GM20000 (cell line): ENCODE measurements at regions not wholly inside any gene's neighbourhood (a gene's known extent, or its start where the extent isn't known, plus 50 kb on each side); places are given as distances from the start of the nearest gene placed in this dataset.

ENCODE experiments used
- DNase-seq: peaks from one replicate; pipeline ENCODE4 v3.0.0; 2012; ENCODE audit warnings: low spot score
- TF ChIP-seq, protein P1 (sequence below): IDR thresholded peaks from 2 replicates; pipeline ENCODE4 v1.5.1; 2012; ENCODE audit warnings: mild to moderate bottlenecking, control low read depth; ENCODE audit errors: extremely low read depth, missing control alignments

DNA sequence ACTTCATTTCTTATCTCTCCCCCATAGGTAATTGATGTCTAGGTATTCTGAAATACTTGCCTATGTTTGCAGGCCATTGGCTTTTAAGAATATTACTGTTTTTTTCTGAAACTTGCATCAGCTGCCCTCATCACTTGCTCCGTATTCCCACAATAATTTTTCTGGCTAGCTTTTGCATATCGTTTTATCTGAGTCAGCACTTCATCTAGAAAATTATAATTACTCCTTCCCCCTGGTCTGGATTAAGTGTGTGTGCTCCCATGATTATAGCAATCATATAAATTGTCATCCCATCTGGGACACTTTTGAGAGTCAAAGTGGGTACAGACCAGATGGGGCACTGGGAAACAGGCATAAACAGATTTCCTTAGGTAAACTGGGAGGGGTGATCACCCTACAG, 583.2 kb upstream of the B3GALT2 start:
- DNase-seq: no peak
- TF ChIP-seq, protein P1, sequence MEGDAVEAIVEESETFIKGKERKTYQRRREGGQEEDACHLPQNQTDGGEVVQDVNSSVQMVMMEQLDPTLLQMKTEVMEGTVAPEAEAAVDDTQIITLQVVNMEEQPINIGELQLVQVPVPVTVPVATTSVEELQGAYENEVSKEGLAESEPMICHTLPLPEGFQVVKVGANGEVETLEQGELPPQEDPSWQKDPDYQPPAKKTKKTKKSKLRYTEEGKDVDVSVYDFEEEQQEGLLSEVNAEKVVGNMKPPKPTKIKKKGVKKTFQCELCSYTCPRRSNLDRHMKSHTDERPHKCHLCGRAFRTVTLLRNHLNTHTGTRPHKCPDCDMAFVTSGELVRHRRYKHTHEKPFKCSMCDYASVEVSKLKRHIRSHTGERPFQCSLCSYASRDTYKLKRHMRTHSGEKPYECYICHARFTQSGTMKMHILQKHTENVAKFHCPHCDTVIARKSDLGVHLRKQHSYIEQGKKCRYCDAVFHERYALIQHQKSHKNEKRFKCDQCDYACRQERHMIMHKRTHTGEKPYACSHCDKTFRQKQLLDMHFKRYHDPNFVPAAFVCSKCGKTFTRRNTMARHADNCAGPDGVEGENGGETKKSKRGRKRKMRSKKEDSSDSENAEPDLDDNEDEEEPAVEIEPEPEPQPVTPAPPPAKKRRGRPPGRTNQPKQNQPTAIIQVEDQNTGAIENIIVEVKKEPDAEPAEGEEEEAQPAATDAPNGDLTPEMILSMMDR: no peak

DNA sequence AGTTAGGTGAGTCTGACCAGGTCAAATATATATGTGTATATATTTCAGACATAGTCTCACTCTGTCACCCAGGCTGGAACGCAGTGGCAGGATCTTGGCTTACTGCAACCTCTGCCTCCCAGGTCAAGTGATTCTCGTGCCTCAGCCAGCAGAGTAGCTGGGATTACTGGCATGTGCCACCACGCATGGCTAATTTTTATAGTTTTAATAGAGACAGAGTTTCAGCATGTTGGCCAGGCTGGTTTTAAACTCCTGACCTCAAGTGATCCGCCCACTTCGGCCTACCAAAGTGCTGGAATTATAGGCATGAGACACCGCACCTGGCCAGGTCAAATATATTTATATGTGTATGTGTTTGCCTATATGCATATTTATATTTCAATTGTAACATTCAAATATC, 581.5 kb upstream of the B3GALT2 start:
- TF ChIP-seq, protein P1: no peak
- DNase-seq: no peak

DNA sequence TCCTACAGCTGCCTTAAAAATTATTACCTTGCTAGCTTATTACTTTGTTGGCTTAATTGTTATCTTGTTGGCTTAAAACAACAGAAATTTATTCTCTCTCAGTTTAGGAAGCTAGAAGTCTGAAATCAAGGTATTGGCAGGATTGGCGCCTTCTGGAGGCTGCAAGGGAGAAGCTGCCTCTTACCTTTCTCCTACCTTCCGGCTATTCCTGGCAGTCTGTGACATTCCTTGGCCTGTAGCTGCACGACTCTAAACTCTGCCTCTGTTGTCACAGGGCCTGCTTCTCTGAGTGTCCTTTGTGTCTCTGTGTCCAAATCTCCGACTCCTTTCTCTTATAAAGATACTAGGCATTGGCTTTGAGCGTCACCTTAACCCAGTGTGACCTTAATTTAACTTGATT, 579.9 kb upstream of the B3GALT2 start:
- DNase-seq: no peak
- TF ChIP-seq, protein P1: no peak

DNA sequence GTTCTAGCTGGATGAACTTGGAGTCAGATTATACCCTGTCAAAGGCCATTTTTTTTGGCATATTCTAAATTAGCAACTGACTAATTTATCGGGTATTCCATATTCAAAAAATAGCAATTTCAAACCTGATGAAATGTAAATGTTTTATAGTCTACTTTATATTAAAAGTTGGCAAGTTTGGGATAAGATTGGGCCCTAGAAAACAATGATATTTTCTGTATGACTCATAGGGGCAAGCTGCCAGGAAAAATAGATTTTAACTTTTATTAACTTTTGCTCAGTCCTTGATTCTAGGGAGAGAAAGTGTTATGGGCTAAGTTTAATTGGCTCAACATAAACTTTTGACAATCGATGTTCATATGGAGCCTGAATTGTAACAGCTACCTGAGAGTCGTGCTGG, 576.9 kb upstream of the B3GALT2 start:
- TF ChIP-seq, protein P1: no peak
- DNase-seq: no peak

DNA sequence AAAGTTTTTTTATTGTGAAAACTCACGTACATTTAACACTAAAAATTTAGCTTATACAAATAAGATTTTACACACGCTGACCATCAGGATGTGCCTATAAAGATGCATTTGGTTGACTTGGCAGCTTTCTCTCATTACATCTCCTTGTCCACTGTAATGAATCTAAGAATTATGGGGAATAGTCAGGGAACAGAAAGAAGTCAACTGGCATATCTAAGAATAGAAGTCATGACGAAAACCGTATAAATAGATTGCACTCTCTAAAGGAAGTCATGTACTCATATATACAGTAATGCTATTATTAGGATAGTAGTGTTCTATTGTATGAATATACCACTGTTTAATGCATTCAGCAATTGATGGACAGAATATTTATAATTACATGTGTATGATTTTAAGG, 575.8 kb upstream of the B3GALT2 start:
- TF ChIP-seq, protein P1: no peak
- DNase-seq: no peak

DNA sequence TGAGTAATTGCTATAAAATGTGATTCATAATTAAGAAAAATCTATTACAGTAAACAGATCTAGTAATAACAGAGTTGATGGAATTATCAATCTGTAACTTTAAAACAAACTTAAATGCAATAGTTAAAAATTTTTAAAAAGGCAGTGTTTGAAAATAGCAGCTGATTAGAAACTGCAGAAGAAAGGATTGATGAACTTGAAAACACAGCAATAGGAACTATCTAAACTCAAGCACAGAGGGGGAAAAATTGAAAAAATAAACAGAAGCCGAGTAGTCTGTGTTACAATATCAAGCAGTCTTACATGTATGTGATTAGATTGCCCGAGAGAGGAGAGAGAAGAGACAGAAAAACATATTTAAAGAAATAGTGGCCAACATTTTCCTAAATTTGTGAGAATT, 569.0 kb upstream of the B3GALT2 start:
- no peak for DNase-seq
- TF ChIP-seq, protein P1: no peak

DNA sequence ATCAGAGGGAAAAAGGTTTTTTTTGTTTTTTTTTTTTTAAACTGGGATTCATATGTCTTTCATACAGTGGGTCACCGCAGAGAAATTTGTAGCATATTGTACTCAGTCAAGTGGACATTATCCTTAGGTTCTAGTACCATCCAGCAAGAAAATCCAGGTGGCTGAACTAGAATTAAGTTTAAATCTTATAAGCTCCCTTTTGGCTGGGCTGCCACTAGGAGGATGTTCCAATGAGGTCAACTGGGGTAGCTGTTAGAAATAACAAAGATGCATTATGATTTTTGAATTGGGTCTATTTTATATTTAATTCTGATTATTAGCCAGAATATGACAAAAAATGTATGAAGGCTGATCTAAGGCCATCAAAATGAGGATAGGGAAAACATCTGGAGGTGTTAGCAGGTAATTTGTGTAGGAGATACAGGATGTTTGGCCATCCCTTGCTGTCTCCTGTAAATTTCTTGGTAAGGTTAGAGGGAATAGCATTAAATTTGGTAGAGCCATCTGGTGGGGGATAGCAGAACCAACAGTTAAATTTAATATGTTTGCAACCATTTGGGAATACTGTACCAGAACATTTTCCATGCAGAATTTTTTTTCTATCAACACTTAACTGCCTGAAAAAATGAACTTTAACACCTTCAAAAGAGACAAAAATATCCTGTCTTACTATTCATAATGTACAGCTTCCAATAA, 568.5 kb upstream of the B3GALT2 start:
- TF ChIP-seq, protein P1: no peak
- no peak for DNase-seq
